ENCODE measurements at regions not wholly inside any gene's neighbourhood (a gene's known extent, or its start where the extent isn't known, plus 50 kb on each side); places are given as distances from the start of the nearest gene placed in this dataset.

- TF ChIP-seq CTCF (IDR thresholded peaks at IDR 0.05; ENCODE audit: low read depth, low read length, missing input control): no peak
- TF ChIP-seq SP1 (IDR thresholded peaks at IDR 0.05): no peak
- TF ChIP-seq YY1 (IDR thresholded peaks at IDR 0.05): no peak
- TF ChIP-seq TAF1 (conservative IDR thresholded peaks at IDR 0.05): no peak
- TF ChIP-seq HNF4G (IDR thresholded peaks at IDR 0.05): no peak
- no peak for TF ChIP-seq GABPA (IDR thresholded peaks at IDR 0.05 in 1 of 2, conservative IDR thresholded peaks at IDR 0.05 in 1 of 2)
- no peak for TF ChIP-seq ATF3 (IDR thresholded peaks at IDR 0.05)
- no peak for TF ChIP-seq REST (IDR thresholded peaks at IDR 0.05)
Observed at GRCh38 chr2:16085073-16085472, 144.7 kb downstream of the MYCN start.
